ENCODE measurements at regions not wholly inside any gene's neighbourhood (a gene's known extent, or its start where the extent isn't known, plus 50 kb on each side); places are given as distances from the start of the nearest gene placed in this dataset.
A peak's percentile ranks its signal among the peaks of the same experiment; 100 is the strongest.
"Not testable (repeated sequence)": the region's sequence is repeated elsewhere in the genome, so short reads cannot be mapped to it uniquely, and the experiment has no call there.

DNA sequence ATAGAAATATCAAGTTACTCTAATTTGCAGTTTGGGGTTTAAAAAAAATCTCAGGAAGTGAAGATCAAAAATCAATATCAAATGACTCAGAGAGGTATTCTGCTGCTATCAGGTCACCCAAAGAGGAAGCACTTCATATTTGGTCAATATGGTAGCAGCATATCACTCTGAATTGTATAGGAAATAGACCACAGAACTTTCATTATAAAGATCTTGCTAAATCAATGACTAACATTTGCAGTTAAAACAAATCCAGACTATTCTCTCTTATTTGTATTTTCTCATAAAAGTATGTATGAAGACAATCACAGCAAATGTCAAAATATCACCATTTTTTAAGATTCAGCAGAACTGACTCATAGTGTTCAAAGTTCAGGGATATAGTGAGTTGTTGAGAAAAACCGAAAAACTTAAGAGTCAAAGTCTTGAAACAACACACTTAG is 105.8 kb upstream of the PCSK1 start:
- no peak for DNase-seq (ENCODE audit: insufficient read length, low spot score, missing footprints)
- H3K4me1 ChIP-seq (ENCODE audit: insufficient read depth, low read length), result peaks cover 26% of the 10 kb centered on the region
- no peaks in the 10 kb centered on the region for H3K36me3 ChIP-seq (ENCODE audit: insufficient read depth, low read length)

DNA sequence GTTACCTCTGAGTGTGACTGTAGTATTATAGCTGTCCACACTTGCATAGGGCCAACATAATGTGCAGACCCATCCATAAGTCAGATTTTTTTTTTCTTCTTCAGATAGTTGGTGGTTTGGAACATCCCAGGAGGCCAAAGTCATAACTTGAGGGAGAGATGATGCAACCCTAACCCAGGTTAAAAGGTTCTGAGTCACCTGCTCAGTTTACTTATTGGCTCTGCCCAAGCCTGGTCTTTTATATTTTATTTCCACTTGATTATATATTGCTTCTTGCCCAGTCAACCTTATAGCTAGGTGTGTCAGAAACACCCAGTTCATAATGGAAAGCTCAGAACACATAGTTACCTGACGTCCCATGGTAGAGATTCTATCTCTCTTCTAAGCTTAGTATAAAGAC is 113.1 kb upstream of the PCSK1 start:
- no peak overlapping the region for H3K4me2 ChIP-seq (ENCODE audit: insufficient read depth, low read length)
- H3K4me3 ChIP-seq (ENCODE audit: insufficient read depth, low read length), result no peak overlapping the region
- H3K4me1 ChIP-seq (ENCODE audit: insufficient read depth, low read length), result no peaks in the 10 kb centered on the region
- no peak overlapping the region for H3K27ac ChIP-seq (ENCODE audit: low read depth, low read length)
- no peaks in the 10 kb centered on the region for H4K20me1 ChIP-seq (ENCODE audit: insufficient read depth, low read length)
- H3K79me2 ChIP-seq (ENCODE audit: insufficient read depth, low read length), result no peaks in the 10 kb centered on the region
- TF ChIP-seq, protein P1, sequence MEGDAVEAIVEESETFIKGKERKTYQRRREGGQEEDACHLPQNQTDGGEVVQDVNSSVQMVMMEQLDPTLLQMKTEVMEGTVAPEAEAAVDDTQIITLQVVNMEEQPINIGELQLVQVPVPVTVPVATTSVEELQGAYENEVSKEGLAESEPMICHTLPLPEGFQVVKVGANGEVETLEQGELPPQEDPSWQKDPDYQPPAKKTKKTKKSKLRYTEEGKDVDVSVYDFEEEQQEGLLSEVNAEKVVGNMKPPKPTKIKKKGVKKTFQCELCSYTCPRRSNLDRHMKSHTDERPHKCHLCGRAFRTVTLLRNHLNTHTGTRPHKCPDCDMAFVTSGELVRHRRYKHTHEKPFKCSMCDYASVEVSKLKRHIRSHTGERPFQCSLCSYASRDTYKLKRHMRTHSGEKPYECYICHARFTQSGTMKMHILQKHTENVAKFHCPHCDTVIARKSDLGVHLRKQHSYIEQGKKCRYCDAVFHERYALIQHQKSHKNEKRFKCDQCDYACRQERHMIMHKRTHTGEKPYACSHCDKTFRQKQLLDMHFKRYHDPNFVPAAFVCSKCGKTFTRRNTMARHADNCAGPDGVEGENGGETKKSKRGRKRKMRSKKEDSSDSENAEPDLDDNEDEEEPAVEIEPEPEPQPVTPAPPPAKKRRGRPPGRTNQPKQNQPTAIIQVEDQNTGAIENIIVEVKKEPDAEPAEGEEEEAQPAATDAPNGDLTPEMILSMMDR (IDR thresholded peaks at IDR 0.05; ENCODE audit: extremely low read depth, low read depth, low read length), result no peak
- H3K9me3 ChIP-seq (ENCODE audit: low read depth, low read length), result no peaks in the 10 kb centered on the region
- no peaks in the 10 kb centered on the region for H3K27me3 ChIP-seq (ENCODE audit: insufficient read depth, low read length)
- no peaks in the 10 kb centered on the region for H3K36me3 ChIP-seq (ENCODE audit: insufficient read depth, low read length)
- H2AFZ ChIP-seq (ENCODE audit: low read length), result no peak overlapping the region
- no peak for DNase-seq (ENCODE audit: insufficient read length, low spot score, missing footprints)

More for the DNA sequence above, 105.8 kb upstream of the PCSK1 start:
- TF ChIP-seq, protein P1 (IDR thresholded peaks at IDR 0.05; ENCODE audit: extremely low read depth, low read depth, low read length), result no peak
- Histone ChIP-seq H3K4me2 (ENCODE audit: insufficient read depth, low read length) (peak overlapping the region; percentile 34), H3K9me3 (ENCODE audit: low read depth, low read length) (no peaks in the 10 kb centered on the region), H3K27me3 (ENCODE audit: insufficient read depth, low read length) (no peaks in the 10 kb centered on the region), H4K20me1 (ENCODE audit: insufficient read depth, low read length) (no peaks in the 10 kb centered on the region), H2AFZ (ENCODE audit: low read length) (no peak overlapping the region), H3K4me3 (ENCODE audit: insufficient read depth, low read length) (no peak overlapping the region), H3K27ac (ENCODE audit: low read depth, low read length) (peak overlapping the region; percentile 31), H3K79me2 (ENCODE audit: insufficient read depth, low read length) (no peaks in the 10 kb centered on the region)

DNA sequence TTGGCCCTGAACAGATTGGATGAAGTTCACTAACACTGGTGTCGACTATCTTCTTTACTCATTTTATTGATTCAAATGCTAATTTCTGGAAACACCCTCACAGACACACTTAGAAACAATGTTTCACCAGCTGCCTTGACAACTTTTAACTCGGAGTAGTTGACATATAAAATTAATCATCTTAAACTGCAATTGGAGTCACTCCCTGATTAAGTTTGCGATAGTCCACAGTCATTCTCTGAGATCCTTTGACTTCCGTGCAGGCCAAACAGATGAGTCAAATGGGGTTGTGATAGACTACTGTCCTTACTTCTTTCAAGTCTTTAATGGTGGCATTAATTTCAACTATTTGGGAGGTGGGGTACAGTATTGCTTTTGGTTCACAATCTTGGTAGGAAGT is 114.4 kb upstream of the PCSK1 start:
- TF ChIP-seq, protein P1 (IDR thresholded peaks at IDR 0.05; ENCODE audit: extremely low read depth, low read depth, low read length), result no peak
- no peaks in the 10 kb centered on the region for H3K9me3 ChIP-seq (ENCODE audit: low read depth, low read length)
- no peaks in the 10 kb centered on the region for H4K20me1 ChIP-seq (ENCODE audit: insufficient read depth, low read length)
- H3K36me3 ChIP-seq (ENCODE audit: insufficient read depth, low read length), result no peaks in the 10 kb centered on the region
- H3K27me3 ChIP-seq (ENCODE audit: insufficient read depth, low read length), result no peaks in the 10 kb centered on the region
- H3K4me3 ChIP-seq (ENCODE audit: insufficient read depth, low read length), result no peak overlapping the region
- H3K4me1 ChIP-seq (ENCODE audit: insufficient read depth, low read length), result no peaks in the 10 kb centered on the region
- H3K27ac ChIP-seq (ENCODE audit: low read depth, low read length), result no peak overlapping the region
- no peaks in the 10 kb centered on the region for H3K79me2 ChIP-seq (ENCODE audit: insufficient read depth, low read length)
- H3K4me2 ChIP-seq (ENCODE audit: insufficient read depth, low read length), result no peak overlapping the region
- no peak for DNase-seq (ENCODE audit: insufficient read length, low spot score, missing footprints)
- no peak overlapping the region for H2AFZ ChIP-seq (ENCODE audit: low read length)

DNA sequence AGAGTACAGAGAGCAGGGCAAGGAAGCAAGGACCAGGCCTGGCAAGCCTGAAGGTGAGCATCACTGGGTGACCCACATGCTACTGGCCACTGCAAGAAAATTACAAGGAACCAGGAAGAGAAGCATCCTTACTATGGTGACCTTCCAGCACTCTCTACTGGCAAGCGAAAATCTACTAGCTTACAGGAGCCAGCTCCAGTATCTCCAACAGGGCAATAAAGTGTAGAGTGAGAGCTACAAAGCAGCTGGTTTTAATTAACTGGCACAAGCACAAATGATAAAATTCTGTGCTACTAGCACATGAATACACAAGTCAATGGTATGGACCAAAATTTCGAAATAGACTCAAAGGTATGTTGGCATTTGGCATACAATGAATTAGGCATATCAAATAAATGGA is 113.3 kb upstream of the CAST start:
- Histone ChIP-seq H4K20me1 (ENCODE audit: insufficient read depth, low read length) (no peaks in the 10 kb centered on the region), H3K4me2 (ENCODE audit: insufficient read depth, low read length) (no peak overlapping the region), H3K36me3 (ENCODE audit: insufficient read depth, low read length) (no peaks in the 10 kb centered on the region), H3K4me1 (ENCODE audit: insufficient read depth, low read length) (no peaks in the 10 kb centered on the region), H3K27ac (ENCODE audit: low read depth, low read length) (no peak overlapping the region), H3K9me3 (ENCODE audit: low read depth, low read length) (no peaks in the 10 kb centered on the region), H3K27me3 (ENCODE audit: insufficient read depth, low read length) (no peaks in the 10 kb centered on the region), H3K79me2 (ENCODE audit: insufficient read depth, low read length) (no peaks in the 10 kb centered on the region), H3K4me3 (ENCODE audit: insufficient read depth, low read length) (no peak overlapping the region), H2AFZ (ENCODE audit: low read length) (no peak overlapping the region)
- TF ChIP-seq, protein P1 (IDR thresholded peaks at IDR 0.05; ENCODE audit: extremely low read depth, low read depth, low read length), result peak; percentile 18
- DNase-seq (ENCODE audit: insufficient read length, low spot score, missing footprints), result no peak

DNA sequence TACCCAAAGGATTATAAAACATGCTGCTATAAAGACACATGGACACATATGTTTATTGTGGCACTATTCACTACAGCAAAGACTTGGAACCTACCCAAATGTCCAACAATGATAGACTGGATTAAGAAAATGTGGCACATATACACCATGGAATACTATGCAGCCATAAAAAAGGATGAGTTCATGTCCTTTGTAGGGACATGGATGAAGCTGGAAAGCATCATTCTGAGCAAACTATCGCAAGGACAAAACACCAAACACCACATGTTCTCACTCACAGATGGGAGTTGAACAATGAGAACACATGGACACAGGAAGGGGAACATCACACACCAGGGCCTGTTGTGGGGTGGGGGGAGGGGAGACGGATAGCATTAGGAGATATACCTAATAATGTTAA is 101.3 kb upstream of the CAST start:
- not testable (repeated sequence) for H3K36me3 ChIP-seq (ENCODE audit: insufficient read depth, low read length); H4K20me1 ChIP-seq (ENCODE audit: insufficient read depth, low read length); H3K4me3 ChIP-seq (ENCODE audit: insufficient read depth, low read length); H3K27me3 ChIP-seq (ENCODE audit: insufficient read depth, low read length); DNase-seq (ENCODE audit: insufficient read length, low spot score, missing footprints); H3K27ac ChIP-seq (ENCODE audit: low read depth, low read length); H3K9me3 ChIP-seq (ENCODE audit: low read depth, low read length); H2AFZ ChIP-seq (ENCODE audit: low read length); H3K79me2 ChIP-seq (ENCODE audit: insufficient read depth, low read length); H3K4me2 ChIP-seq (ENCODE audit: insufficient read depth, low read length)
- H3K4me1 ChIP-seq (ENCODE audit: insufficient read depth, low read length), result peaks cover 31% of the 10 kb centered on the region
